Astrocyte (in vitro differentiated cells and primary cell): ENCODE measurements at regions not wholly inside any gene's neighbourhood (a gene's known extent, or its start where the extent isn't known, plus 50 kb on each side); places are given as distances from the start of the nearest gene placed in this dataset.

Source experiments
- DNase-seq: peaks from one replicate; pipeline ENCODE4 v3.0.0-alpha.2; 2010; ENCODE audit warnings: low read depth
- FAIRE-seq: peaks from 2 replicates; lab custom pipeline; 2011; peaks lifted over from hg19 to GRCh38; lab: Jason Lieb, UNC
- H2AFZ ChIP-seq: 2 replicates; pipeline ENCODE4 v1.6.0; 2012; ENCODE audit warnings: low read depth, low read length, inconsistent platforms
- H3K27ac ChIP-seq: 2 replicates; pipeline ENCODE4 v1.5.1; 2011; ENCODE audit warnings: low read depth, low read length, inconsistent platforms
- H3K27me3 ChIP-seq: 2 replicates; pipeline ENCODE4 v1.6.0; 2011; ENCODE audit warnings: low read length, inconsistent platforms; ENCODE audit not compliant: insufficient read depth
- H3K36me3 ChIP-seq: 2 replicates; pipeline ENCODE4 v1.5.1; 2011; ENCODE audit warnings: low read length, inconsistent platforms; ENCODE audit not compliant: insufficient read depth
- H3K4me1 ChIP-seq: 2 replicates; pipeline ENCODE4 v1.5.1; 2011; ENCODE audit warnings: low read length, inconsistent platforms; ENCODE audit not compliant: insufficient read depth
- H3K4me2 ChIP-seq: 2 replicates; pipeline ENCODE4 v1.6.0; 2012; ENCODE audit warnings: low read length, inconsistent platforms
- H3K4me3 ChIP-seq: 2 replicates; pipeline ENCODE4 v1.5.1; 2011; ENCODE audit warnings: low read depth, mild to moderate bottlenecking, low read length, inconsistent platforms; ENCODE audit not compliant: insufficient read depth
- H3K79me2 ChIP-seq: 2 replicates; pipeline ENCODE4 v1.6.0; 2012; ENCODE audit warnings: mild to moderate bottlenecking, low read length, inconsistent platforms; ENCODE audit not compliant: insufficient read depth
- H3K9ac ChIP-seq: 2 replicates; pipeline ENCODE4 v1.6.0; 2012; ENCODE audit warnings: mild to moderate bottlenecking, low read length, inconsistent platforms
- H3K9me3 ChIP-seq: 2 replicates; pipeline ENCODE4 v1.5.1; 2012; ENCODE audit warnings: low read depth, mild to moderate bottlenecking, low read length, inconsistent platforms; ENCODE audit not compliant: insufficient read depth
- H4K20me1 ChIP-seq: 2 replicates; pipeline ENCODE4 v1.6.0; 2012; ENCODE audit warnings: low read length, inconsistent platforms; ENCODE audit not compliant: insufficient read depth
- H3K27ac Mint-ChIP-seq: one replicate; pipeline ENCODE4 v1.8.0; 2021; ENCODE audit warnings: mild to moderate bottlenecking, mixed read lengths; ENCODE audit not compliant: unreplicated experiment
- H3K27me3 Mint-ChIP-seq: one replicate; pipeline ENCODE4 v1.8.0; 2021; ENCODE audit warnings: low read depth, mixed read lengths; ENCODE audit not compliant: unreplicated experiment
- H3K36me3 Mint-ChIP-seq: one replicate; pipeline ENCODE4 v1.8.0; 2021; ENCODE audit warnings: low read depth, mixed read lengths; ENCODE audit not compliant: unreplicated experiment
- H3K4me1 Mint-ChIP-seq: one replicate; pipeline ENCODE4 v1.8.0; 2021; ENCODE audit warnings: low read depth, mixed read lengths; ENCODE audit not compliant: unreplicated experiment
- H3K4me3 Mint-ChIP-seq: one replicate; pipeline ENCODE4 v1.8.0; 2021; ENCODE audit warnings: mild to moderate bottlenecking, moderate library complexity, mixed read lengths; ENCODE audit not compliant: unreplicated experiment
- H3K9me3 Mint-ChIP-seq: one replicate; pipeline ENCODE4 v1.8.0; 2021; ENCODE audit warnings: mild to moderate bottlenecking, mixed read lengths; ENCODE audit not compliant: unreplicated experiment
- CTCF ChIP-seq: IDR thresholded peaks from 2 replicates; pipeline ENCODE4 v1.5.1; 2011; ENCODE audit warnings: low read depth, mild to moderate bottlenecking, inconsistent platforms, low read length, moderate library complexity; ENCODE audit not compliant: insufficient read depth
- EZH2 ChIP-seq: IDR thresholded peaks from 2 replicates; pipeline ENCODE4 v1.6.1; 2012; ENCODE audit warnings: mild to moderate bottlenecking, low read length, inconsistent platforms; ENCODE audit not compliant: insufficient read depth

- Histone ChIP-seq H3K36me3 (no peaks in the 10 kb centered on the region), H3K4me1 (peaks cover 6% of the 10 kb centered on the region), H3K27ac (no peak overlapping the region), H2AFZ (no peak overlapping the region), H4K20me1 (no peaks in the 10 kb centered on the region), H3K9ac (no peak overlapping the region), H3K9me3 (no peaks in the 10 kb centered on the region), H3K4me3 (no peak overlapping the region), H3K79me2 (no peaks in the 10 kb centered on the region), H3K27me3 (no peaks in the 10 kb centered on the region), H3K4me2 (no peak overlapping the region)
- Mint-ChIP-seq H3K9me3 (no peaks in the 10 kb centered on the region), H3K27me3 (peaks cover 6% of the 10 kb centered on the region), H3K4me1 (peaks cover 24% of the 10 kb centered on the region), H3K36me3 (no peaks in the 10 kb centered on the region), H3K4me3 (no peak overlapping the region), H3K27ac (no peak overlapping the region)
- TF ChIP-seq EZH2 (no peak), CTCF (no peak)
- DNase-seq: peak; percentile 20
- FAIRE-seq: no peak
Measured at GRCh38 chr9:73042155-73042554, 89.3 kb upstream of the ALDH1A1 start.

GRCh38 chr9:73039271-73040263 lies 86.7 kb upstream of the ALDH1A1 start:
- peak; percentile 46 for DNase-seq
- no peak overlapping the region for H3K27ac Mint-ChIP-seq
- H3K79me2 ChIP-seq: no peaks in the 10 kb centered on the region
- no peaks in the 10 kb centered on the region for H3K27me3 ChIP-seq
- H4K20me1 ChIP-seq: no peaks in the 10 kb centered on the region
- H3K4me3 Mint-ChIP-seq: no peak overlapping the region
- H3K9me3 Mint-ChIP-seq: no peaks in the 10 kb centered on the region
- no peaks in the 10 kb centered on the region for H3K9me3 ChIP-seq
- H3K9ac ChIP-seq: no peak overlapping the region
- no peak for FAIRE-seq
- no peak overlapping the region for H3K4me2 ChIP-seq
- H3K36me3 ChIP-seq: no peaks in the 10 kb centered on the region
- H3K4me1 ChIP-seq: peaks cover 6% of the 10 kb centered on the region
- H3K4me3 ChIP-seq: no peak overlapping the region
- no peaks in the 10 kb centered on the region for H3K36me3 Mint-ChIP-seq
- peaks cover 21% of the 10 kb centered on the region for H3K27me3 Mint-ChIP-seq
- H3K4me1 Mint-ChIP-seq: peaks cover 24% of the 10 kb centered on the region
- H2AFZ ChIP-seq: no peak overlapping the region
- H3K27ac ChIP-seq: no peak overlapping the region
- TF ChIP-seq CTCF: no peak
- TF ChIP-seq EZH2: no peak

GRCh38 chr9:73038613-73039012 lies 85.8 kb upstream of the ALDH1A1 start:
- no peaks in the 10 kb centered on the region for H4K20me1 ChIP-seq
- TF ChIP-seq EZH2 (no peak), CTCF (no peak)
- no peaks in the 10 kb centered on the region for H3K9me3 ChIP-seq
- H3K27me3 Mint-ChIP-seq: peaks cover 25% of the 10 kb centered on the region
- H3K27ac ChIP-seq: no peak overlapping the region
- no peaks in the 10 kb centered on the region for H3K27me3 ChIP-seq
- peaks cover 6% of the 10 kb centered on the region for H3K4me1 ChIP-seq
- H3K36me3 ChIP-seq: no peaks in the 10 kb centered on the region
- H3K4me2 ChIP-seq: peak overlapping the region; percentile 36
- H3K79me2 ChIP-seq: no peaks in the 10 kb centered on the region
- peak overlapping the region; percentile 10 for H3K27ac Mint-ChIP-seq
- H3K9me3 Mint-ChIP-seq: no peaks in the 10 kb centered on the region
- FAIRE-seq (no peak), DNase-seq (peak; percentile 47)
- H3K4me1 Mint-ChIP-seq: peaks cover 24% of the 10 kb centered on the region
- H3K9ac ChIP-seq: no peak overlapping the region
- H3K4me3 Mint-ChIP-seq: peak overlapping the region; percentile 46
- H2AFZ ChIP-seq: no peak overlapping the region
- no peaks in the 10 kb centered on the region for H3K36me3 Mint-ChIP-seq
- no peak overlapping the region for H3K4me3 ChIP-seq
